ENCODE measurements at regions not wholly inside any gene's neighbourhood (a gene's known extent, or its start where the extent isn't known, plus 50 kb on each side); places are given as distances from the start of the nearest gene placed in this dataset.
"Not testable (repeated sequence)": the region's sequence is repeated elsewhere in the genome, so short reads cannot be mapped to it uniquely, and the experiment has no call there.

DNA sequence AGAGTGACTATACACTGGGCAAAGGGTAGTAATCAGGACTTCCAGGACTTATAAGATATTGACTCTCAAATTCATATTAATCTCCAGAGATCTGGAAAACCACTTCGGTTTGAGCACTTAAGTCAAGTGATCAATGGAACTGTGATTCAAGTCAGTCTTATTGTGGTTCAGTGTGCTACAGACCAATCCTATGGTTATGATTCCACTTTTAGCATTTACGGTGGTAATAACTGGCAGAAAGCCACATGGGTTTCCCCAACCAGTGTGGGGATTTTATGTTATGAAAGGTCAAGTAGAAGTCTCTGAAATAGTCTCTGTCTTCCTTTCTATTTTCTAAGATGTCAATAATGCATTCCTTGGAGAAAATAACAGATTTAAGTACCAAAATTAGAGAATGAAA lies 151.3 kb upstream of the NEGR1 start:
- H3K27ac Mint-ChIP-seq, result no peak overlapping the region
- no peaks in the 10 kb centered on the region for H3K4me1 Mint-ChIP-seq
- ATAC-seq (no peak), DNase-seq (no peak)
- no peaks in the 10 kb centered on the region for H3K36me3 Mint-ChIP-seq (ENCODE audit: low read depth)
- no peaks in the 10 kb centered on the region for H3K9me3 ChIP-seq (ENCODE audit: control insufficient read depth, low read length, poor library complexity, severe bottlenecking)
- H3K27me3 Mint-ChIP-seq, result no peaks in the 10 kb centered on the region
- H3K4me3 Mint-ChIP-seq, result no peak overlapping the region

DNA sequence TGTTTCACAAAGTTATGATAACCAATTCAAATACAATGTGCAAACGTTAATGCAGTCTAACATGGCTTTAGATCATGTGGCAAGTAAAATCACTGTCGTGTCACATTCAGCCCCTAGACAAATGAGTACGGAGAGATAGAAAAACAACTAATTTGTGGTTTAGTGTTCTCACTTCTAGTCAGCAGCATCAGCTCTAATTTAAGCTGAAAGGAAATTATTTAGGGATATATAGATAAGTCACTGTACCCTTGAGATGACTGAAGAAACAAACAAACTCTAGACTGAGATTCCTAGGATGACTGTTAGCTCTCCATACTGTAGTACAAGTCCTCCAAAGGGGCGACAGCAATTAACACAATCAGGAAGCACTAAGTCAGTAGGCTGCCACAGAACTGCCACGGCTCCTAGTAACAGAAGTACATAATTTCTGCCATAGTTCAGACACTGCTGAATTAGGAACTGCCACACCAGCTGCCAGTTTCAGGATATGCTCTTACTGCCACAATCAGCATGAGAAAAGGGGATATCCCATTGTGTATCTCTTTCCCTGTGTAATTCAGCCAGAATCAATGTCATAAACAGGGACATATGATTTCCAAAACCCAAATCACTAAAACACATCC lies 150.4 kb upstream of the NEGR1 start:
- no peaks in the 10 kb centered on the region for H3K9me3 ChIP-seq (ENCODE audit: control insufficient read depth, low read length, poor library complexity, severe bottlenecking)
- Mint-ChIP-seq H3K4me3 (no peak overlapping the region), H3K36me3 (ENCODE audit: low read depth) (no peaks in the 10 kb centered on the region), H3K27me3 (no peaks in the 10 kb centered on the region), H3K4me1 (no peaks in the 10 kb centered on the region), H3K27ac (no peak overlapping the region)
- DNase-seq, result no peak
- no peak for ATAC-seq

DNA sequence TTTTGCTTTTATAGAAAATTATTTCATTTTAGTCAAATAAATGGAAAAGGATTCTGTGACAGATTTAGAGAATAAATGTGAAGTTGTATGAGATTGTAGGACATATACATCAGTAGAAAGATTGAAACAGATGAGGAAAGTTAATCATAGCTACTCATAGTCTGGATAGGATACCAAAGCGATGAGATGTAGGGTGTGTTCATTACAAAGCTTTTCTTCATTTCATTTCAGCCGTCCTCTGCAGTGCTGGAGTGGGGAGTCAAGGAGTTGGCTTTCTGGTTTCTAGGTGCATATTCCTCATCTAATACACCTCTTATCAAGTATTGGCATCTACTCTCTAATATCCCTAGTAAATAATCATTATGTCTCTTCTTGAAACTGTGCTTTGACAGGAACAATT lies 149.5 kb upstream of the NEGR1 start:
- Mint-ChIP-seq H3K27me3 (no peaks in the 10 kb centered on the region), H3K27ac (no peak overlapping the region), H3K36me3 (ENCODE audit: low read depth) (no peaks in the 10 kb centered on the region), H3K4me1 (no peaks in the 10 kb centered on the region), H3K4me3 (no peak overlapping the region)
- H3K9me3 ChIP-seq (ENCODE audit: control insufficient read depth, low read length, poor library complexity, severe bottlenecking), result no peaks in the 10 kb centered on the region
- DNase-seq (no peak), ATAC-seq (no peak)

DNA sequence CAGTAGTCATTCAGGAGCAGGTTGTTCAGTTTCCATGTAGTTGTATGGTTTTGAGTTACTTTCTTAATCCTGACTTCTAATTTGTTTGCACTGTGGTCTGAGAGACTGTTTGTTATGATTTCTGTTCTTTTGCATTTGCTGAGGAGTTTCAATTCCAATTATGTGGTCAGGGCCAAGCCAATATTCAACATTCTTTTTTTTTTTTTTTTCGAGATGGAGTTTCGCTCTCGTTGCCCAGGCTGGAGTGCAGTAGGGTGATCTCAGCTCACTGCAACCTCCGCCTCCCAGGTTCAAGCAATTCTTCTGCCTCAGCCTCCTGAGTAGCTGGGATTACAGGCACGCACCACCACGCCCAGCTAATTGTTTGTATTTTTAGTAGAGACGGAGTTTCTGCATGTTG lies 145.9 kb upstream of the NEGR1 start:
- H3K27me3 Mint-ChIP-seq; H3K27ac Mint-ChIP-seq; H3K4me1 Mint-ChIP-seq; ATAC-seq; DNase-seq; H3K36me3 Mint-ChIP-seq (ENCODE audit: low read depth); H3K4me3 Mint-ChIP-seq; H3K9me3 ChIP-seq (ENCODE audit: control insufficient read depth, low read length, poor library complexity, severe bottlenecking): not testable (repeated sequence)

DNA sequence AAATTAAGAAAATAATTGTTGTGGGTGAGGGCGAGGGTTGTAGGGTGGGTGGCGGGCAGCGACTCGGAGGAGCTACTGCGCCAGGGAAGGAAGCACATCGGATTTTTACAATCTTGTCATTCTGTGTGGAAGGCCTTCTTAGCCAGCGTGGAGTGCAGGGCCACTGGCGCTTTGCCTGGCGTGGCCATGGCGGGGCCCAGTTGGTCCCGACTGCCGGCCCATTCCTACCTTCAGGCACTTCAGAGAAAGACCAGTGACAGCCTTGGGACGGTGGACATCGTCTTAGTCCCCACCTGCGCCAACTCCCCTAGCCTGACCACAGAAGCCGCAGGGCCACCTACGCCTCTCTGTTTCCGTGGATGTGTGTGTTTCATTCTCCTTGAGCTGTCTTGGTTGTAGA lies 136.9 kb upstream of the NEGR1 start:
- H3K36me3 Mint-ChIP-seq (ENCODE audit: low read depth), result no peaks in the 10 kb centered on the region
- no peaks in the 10 kb centered on the region for H3K27me3 Mint-ChIP-seq
- no peak overlapping the region for H3K4me3 Mint-ChIP-seq
- no peak for DNase-seq
- no peaks in the 10 kb centered on the region for H3K9me3 ChIP-seq (ENCODE audit: control insufficient read depth, low read length, poor library complexity, severe bottlenecking)
- no peaks in the 10 kb centered on the region for H3K4me1 Mint-ChIP-seq
- no peak for ATAC-seq
- no peak overlapping the region for H3K27ac Mint-ChIP-seq

DNA sequence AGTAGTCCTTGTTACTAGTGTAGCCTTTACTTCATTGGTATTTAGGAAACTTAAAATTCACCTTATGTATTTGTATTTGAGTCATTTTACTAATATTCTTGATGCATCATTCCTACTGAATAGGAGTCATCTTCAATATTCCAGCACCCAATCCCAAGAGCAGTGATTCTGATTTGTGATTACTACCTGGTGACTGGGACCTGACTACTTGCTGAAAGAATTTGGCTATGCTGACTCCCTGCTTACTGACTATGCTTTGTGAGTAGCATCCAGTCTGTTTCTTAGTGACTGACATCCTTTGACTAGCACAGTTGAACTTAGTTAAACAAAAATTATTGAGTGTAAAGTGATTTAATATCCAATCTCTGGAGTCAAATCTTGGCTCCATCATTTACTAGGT lies 129.9 kb upstream of the NEGR1 start:
- DNase-seq (no peak), ATAC-seq (no peak)
- H3K36me3 Mint-ChIP-seq (ENCODE audit: low read depth), result no peaks in the 10 kb centered on the region
- H3K27ac Mint-ChIP-seq, result no peak overlapping the region
- no peaks in the 10 kb centered on the region for H3K4me1 Mint-ChIP-seq
- no peak overlapping the region for H3K4me3 Mint-ChIP-seq
- H3K27me3 Mint-ChIP-seq, result no peaks in the 10 kb centered on the region
- no peaks in the 10 kb centered on the region for H3K9me3 ChIP-seq (ENCODE audit: control insufficient read depth, low read length, poor library complexity, severe bottlenecking)

DNA sequence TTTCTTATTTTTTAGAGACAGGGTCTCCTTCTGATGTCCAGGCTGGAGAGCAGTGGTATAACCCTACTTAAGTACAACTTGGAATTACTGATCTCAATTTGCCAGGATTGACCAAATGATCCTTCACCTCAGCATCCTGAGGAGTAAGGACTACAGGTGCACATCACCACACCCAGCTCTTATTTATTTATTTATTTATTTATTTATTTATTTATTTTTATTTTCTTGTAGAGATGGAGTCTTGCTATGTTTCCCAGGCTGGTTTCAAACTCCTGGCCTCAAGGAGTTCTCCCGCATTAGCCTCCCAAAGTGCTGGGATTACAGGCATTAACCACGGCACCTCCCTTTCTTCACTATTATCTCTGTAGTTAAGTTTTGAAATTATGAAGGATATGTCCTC lies 117.5 kb upstream of the NEGR1 start:
- H3K36me3 Mint-ChIP-seq (ENCODE audit: low read depth), result no peaks in the 10 kb centered on the region
- H3K27ac Mint-ChIP-seq, result no peak overlapping the region
- ATAC-seq, result no peak
- no peaks in the 10 kb centered on the region for H3K9me3 ChIP-seq (ENCODE audit: control insufficient read depth, low read length, poor library complexity, severe bottlenecking)
- no peak for DNase-seq
- no peak overlapping the region for H3K4me3 Mint-ChIP-seq
- no peaks in the 10 kb centered on the region for H3K4me1 Mint-ChIP-seq
- H3K27me3 Mint-ChIP-seq, result no peaks in the 10 kb centered on the region

DNA sequence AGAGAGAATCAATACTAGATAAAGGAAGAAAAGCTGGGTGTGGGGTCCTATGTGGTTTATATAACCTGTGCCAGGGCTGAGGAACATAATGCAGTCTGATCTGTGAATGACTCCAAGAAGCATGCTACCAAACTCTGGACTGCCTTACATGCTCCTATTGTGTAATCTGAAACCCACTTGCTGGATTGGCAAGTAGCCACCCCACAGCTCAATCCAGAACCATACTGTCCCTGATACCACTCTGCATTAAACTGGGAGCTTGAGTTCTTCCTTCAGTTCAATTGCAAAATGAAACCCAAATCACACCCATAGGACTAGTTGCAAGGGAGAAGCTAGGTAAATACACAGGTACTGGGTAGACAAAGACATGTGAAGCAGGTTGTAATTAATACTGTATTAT lies 115.4 kb upstream of the NEGR1 start:
- H3K4me1 Mint-ChIP-seq, result no peaks in the 10 kb centered on the region
- no peak overlapping the region for H3K4me3 Mint-ChIP-seq
- ATAC-seq (no peak), DNase-seq (no peak)
- no peaks in the 10 kb centered on the region for H3K36me3 Mint-ChIP-seq (ENCODE audit: low read depth)
- no peaks in the 10 kb centered on the region for H3K27me3 Mint-ChIP-seq
- no peak overlapping the region for H3K27ac Mint-ChIP-seq
- H3K9me3 ChIP-seq (ENCODE audit: control insufficient read depth, low read length, poor library complexity, severe bottlenecking), result no peaks in the 10 kb centered on the region

DNA sequence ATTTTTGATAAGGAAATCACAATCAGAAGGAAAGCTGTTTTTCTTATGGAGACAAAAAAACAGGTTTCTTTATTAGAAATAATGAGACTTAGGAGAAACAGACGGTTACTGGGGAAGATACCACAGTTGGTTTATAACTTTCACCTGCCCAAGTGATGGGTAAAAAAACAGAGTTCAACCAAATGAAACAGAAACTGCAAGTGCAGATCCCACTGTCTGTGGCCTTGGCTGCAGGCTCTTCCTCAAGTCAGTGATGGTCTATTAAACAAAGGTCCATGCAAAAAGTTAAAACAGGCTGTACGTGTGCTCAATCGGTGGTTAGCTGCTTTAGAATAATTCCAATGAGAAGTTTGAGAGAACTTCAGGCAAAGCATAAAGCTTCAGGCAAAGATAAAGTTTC lies 112.1 kb upstream of the NEGR1 start:
- no peaks in the 10 kb centered on the region for H3K9me3 ChIP-seq (ENCODE audit: control insufficient read depth, low read length, poor library complexity, severe bottlenecking)
- ATAC-seq (no peak), DNase-seq (no peak)
- no peak overlapping the region for H3K4me3 Mint-ChIP-seq
- no peaks in the 10 kb centered on the region for H3K36me3 Mint-ChIP-seq (ENCODE audit: low read depth)
- no peaks in the 10 kb centered on the region for H3K4me1 Mint-ChIP-seq
- H3K27me3 Mint-ChIP-seq, result no peaks in the 10 kb centered on the region
- H3K27ac Mint-ChIP-seq, result no peak overlapping the region

DNA sequence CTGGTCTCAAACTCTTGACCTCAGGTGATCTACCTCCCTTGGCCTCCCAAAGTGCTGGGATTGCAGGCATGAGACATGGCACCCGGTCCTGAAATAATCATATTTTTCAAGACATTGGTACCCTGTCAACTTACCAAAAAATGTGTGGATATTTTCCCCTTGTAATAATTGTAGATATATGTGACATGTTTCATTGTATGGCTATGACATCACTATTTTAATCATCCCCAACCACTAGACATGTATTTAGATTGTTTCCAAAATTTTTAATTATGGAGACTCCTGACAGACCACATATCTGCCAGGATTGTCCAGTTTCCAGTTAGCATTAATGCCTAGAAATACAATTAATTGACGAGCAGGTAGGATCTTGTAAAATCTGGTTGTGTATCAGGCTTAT lies 96.7 kb upstream of the NEGR1 start:
- no peak overlapping the region for H3K27ac Mint-ChIP-seq
- no peak for DNase-seq
- no peaks in the 10 kb centered on the region for H3K27me3 Mint-ChIP-seq

DNA sequence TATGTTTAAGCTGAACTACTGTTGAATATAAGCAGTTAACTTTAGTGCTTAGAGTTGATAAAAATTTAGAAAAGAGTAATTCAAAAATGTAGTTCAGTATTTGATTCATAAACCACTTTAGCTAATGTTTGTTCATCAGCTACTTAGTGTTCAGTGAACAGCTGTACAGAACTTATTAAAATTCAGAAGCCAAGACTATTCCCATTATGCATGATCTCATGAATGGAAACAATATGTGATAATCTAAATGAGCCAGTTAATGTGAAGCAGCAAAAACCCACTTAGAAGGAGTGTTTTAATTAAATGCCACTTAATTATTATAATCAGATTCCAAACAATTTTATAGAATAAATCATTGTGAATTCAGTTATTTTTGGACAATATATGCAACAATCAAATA lies 92.9 kb upstream of the NEGR1 start:
- DNase-seq (no peak), ATAC-seq (no peak)
- H3K9me3 ChIP-seq (ENCODE audit: control insufficient read depth, low read length, poor library complexity, severe bottlenecking), result no peaks in the 10 kb centered on the region
- no peaks in the 10 kb centered on the region for H3K4me1 Mint-ChIP-seq
- no peaks in the 10 kb centered on the region for H3K36me3 Mint-ChIP-seq (ENCODE audit: low read depth)
- no peaks in the 10 kb centered on the region for H3K27me3 Mint-ChIP-seq
- H3K27ac Mint-ChIP-seq, result no peak overlapping the region
- H3K4me3 Mint-ChIP-seq, result no peak overlapping the region

More for the DNA sequence above, 96.7 kb upstream of the NEGR1 start:
- no peak for ATAC-seq
- H3K4me3 Mint-ChIP-seq, result no peak overlapping the region
- H3K36me3 Mint-ChIP-seq (ENCODE audit: low read depth), result no peaks in the 10 kb centered on the region
- H3K9me3 ChIP-seq (ENCODE audit: control insufficient read depth, low read length, poor library complexity, severe bottlenecking), result no peaks in the 10 kb centered on the region
- no peaks in the 10 kb centered on the region for H3K4me1 Mint-ChIP-seq

DNA sequence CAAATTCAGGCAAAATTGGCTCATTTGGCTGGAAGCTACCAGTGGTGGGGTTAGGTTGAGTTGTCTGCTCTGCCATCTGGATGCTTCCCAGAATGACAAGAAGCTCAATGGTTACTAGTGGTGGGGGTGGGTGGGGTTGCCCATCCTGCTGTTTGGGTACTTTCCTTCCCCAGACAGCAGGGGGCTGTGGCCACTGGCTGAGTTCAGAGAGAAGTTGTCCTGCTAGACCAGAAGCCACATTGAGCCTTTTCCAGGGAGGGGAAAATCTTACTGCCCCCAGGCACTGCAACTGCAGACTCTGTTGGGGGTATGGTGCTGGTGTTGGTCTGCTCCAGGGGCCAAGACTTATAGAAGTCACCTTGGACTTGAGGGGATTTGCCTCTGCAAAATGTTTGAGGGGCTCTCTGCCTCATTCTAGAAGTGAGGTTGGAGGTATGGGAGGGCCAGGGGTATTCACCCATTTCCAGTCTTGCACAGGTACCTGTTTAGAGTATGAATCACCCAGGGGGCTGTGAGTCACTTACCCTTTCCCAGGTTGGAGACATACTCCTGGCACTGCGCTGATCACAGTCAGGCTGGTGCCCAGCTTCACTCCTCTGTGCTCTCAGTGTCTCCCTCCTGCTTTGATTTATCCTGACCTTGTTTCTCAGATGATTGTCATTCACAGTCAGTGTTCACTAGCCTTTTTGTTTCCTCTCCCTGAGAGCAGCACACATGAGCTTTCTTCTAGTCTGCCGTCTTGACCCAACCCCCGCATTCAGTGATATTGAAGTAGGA lies 89.1 kb upstream of the NEGR1 start:
- H3K27me3 Mint-ChIP-seq, result no peaks in the 10 kb centered on the region
- H3K9me3 ChIP-seq (ENCODE audit: control insufficient read depth, low read length, poor library complexity, severe bottlenecking), result no peaks in the 10 kb centered on the region
- no peaks in the 10 kb centered on the region for H3K36me3 Mint-ChIP-seq (ENCODE audit: low read depth)
- ATAC-seq (no peak), DNase-seq (no peak)
- no peak overlapping the region for H3K27ac Mint-ChIP-seq
- H3K4me3 Mint-ChIP-seq, result no peak overlapping the region
- H3K4me1 Mint-ChIP-seq, result no peaks in the 10 kb centered on the region

DNA sequence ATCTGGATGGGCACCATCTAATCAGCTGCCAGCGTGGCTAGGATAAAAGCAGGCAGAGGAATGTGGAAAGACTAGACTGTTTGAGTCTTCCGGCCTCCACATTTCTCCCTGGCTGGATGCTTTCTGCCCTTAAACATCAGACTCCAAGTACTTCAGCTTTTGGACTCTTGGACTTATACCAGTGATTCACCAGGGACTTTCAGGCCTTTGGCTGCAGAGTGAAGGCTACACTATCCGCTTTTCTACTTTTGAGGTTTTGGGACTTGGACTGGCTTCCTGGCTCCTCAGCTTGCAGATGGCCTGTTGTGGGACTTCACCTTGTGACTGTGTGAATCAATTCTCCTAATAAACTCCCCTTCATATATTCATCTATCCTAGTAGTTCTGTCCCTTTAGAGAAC lies 88.5 kb upstream of the NEGR1 start:
- H3K4me3 Mint-ChIP-seq; H3K4me1 Mint-ChIP-seq; H3K27ac Mint-ChIP-seq; H3K36me3 Mint-ChIP-seq (ENCODE audit: low read depth); H3K9me3 ChIP-seq (ENCODE audit: control insufficient read depth, low read length, poor library complexity, severe bottlenecking); H3K27me3 Mint-ChIP-seq; DNase-seq; ATAC-seq: not testable (repeated sequence)

DNA sequence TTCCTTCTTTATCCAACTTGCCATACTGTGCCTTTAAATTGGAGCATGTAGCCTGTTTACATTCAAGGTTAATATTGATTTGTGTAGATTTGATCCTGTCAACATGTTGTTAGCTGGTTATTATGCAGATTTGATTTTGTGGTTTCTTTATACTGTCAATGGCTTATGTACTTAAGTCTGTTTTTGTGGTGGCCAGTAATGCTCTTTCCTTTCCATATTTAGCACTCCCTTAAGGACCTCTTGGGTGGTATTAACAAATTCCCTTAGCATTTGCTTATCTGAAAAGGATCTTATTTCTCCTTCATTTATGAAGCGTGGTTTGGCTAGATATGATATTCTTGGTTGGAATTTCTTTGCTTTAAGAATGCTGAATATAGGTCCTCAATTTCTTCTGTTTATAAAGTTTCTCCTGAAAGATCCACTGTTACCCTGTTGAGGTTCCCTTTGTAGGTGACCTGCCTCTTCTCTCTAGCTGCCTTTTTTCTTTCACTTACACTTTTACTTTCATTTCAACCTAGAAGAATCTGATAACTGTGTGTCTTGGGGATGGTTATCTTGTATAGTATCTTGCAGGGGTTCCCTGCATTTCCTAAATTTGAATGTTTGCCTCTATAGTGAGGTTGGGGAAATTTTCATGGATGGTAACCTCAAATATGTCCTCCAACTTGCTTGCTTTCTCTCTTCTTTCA lies 86.9 kb upstream of the NEGR1 start:
- no peak overlapping the region for H3K27ac Mint-ChIP-seq
- no peaks in the 10 kb centered on the region for H3K36me3 Mint-ChIP-seq (ENCODE audit: low read depth)
- H3K9me3 ChIP-seq (ENCODE audit: control insufficient read depth, low read length, poor library complexity, severe bottlenecking), result no peaks in the 10 kb centered on the region
- no peaks in the 10 kb centered on the region for H3K27me3 Mint-ChIP-seq
- DNase-seq (no peak), ATAC-seq (no peak)
- no peak overlapping the region for H3K4me3 Mint-ChIP-seq
- H3K4me1 Mint-ChIP-seq, result no peaks in the 10 kb centered on the region

Measured in T-helper 17 cell (primary cell).